Esophagus muscularis mucosa (tissue), 3 donors: ENCODE measurements at regions not wholly inside any gene's neighbourhood (a gene's known extent, or its start where the extent isn't known, plus 50 kb on each side); places are given as distances from the start of the nearest gene placed in this dataset.

Experiments used
- POLR2A ChIP-seq: fragments of 450-650 bp; IDR thresholded peaks from one replicate; pipeline ENCODE4 v1.6.1; 2017; ENCODE audit warnings: antibody characterized with exemption, moderate library complexity, mild to moderate bottlenecking, low read depth
- POLR2AphosphoS5 ChIP-seq, 2 donors: sonication (generic); formaldehyde crosslinking; IDR thresholded peaks; one replicate each; pipeline ENCODE4 v1.6.1; 2017; ENCODE audit warnings: antibody characterized with exemption in 2 of 2
- TF ChIP-seq, protein P1 (sequence below), 3 experiments: fragments of 200-600 bp in 2 of 3; fragments of 450-650 bp in 1 of 3; sonication (generic) in 2 of 3; IDR thresholded peaks; one replicate each; pipeline ENCODE4 v1.5.1; 2017 to 2019; ENCODE audit warnings: antibody characterized with exemption in 3 of 3, mild to moderate bottlenecking in 2 of 3, moderate library complexity in 1 of 3

DNA sequence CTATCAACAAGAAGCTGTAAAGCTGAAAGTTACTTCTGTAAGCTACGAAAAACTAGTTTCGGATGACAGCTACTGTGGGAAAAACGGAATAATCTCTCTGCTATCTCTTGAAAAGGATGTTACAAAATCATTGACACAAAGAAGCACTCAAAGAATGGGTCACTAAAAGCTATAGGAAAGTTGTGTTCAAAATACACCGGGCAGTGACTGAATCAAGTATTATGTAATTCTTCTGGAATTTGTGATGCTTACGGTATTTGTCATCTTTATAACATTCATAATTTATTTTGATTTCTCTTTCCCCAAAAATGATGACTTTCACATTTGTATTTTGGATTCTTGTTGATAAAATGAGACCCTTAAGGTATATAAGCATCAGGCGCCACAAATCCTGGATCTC, 112.1 kb upstream of the KLF6 start:
- TF ChIP-seq, protein P1, sequence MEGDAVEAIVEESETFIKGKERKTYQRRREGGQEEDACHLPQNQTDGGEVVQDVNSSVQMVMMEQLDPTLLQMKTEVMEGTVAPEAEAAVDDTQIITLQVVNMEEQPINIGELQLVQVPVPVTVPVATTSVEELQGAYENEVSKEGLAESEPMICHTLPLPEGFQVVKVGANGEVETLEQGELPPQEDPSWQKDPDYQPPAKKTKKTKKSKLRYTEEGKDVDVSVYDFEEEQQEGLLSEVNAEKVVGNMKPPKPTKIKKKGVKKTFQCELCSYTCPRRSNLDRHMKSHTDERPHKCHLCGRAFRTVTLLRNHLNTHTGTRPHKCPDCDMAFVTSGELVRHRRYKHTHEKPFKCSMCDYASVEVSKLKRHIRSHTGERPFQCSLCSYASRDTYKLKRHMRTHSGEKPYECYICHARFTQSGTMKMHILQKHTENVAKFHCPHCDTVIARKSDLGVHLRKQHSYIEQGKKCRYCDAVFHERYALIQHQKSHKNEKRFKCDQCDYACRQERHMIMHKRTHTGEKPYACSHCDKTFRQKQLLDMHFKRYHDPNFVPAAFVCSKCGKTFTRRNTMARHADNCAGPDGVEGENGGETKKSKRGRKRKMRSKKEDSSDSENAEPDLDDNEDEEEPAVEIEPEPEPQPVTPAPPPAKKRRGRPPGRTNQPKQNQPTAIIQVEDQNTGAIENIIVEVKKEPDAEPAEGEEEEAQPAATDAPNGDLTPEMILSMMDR (IDR thresholded peaks at IDR 0.05) = no peak
- TF ChIP-seq POLR2AphosphoS5 (IDR thresholded peaks at IDR 0.05) (no peak), POLR2A (no peak)
